HG02588 (cell line): ENCODE measurements at regions not wholly inside any gene's neighbourhood (a gene's known extent, or its start where the extent isn't known, plus 50 kb on each side); places are given as distances from the start of the nearest gene placed in this dataset.

Experiments
- ATAC-seq: cut with Tn5 transposase; IDR thresholded peaks from one replicate; pipeline ENCODE4 v1.9.1; 2021; ENCODE audit warnings: mild to moderate bottlenecking, moderate library complexity; ENCODE audit not compliant: unreplicated experiment

- ATAC-seq, result no peak
Measured at GRCh38 chr19:28021259-28022185, 1191.4 kb downstream of the UQCRFS1 start.

- ATAC-seq, result no peak
Measured at GRCh38 chr19:28020619-28021258, 1192.2 kb downstream of the UQCRFS1 start.

DNA sequence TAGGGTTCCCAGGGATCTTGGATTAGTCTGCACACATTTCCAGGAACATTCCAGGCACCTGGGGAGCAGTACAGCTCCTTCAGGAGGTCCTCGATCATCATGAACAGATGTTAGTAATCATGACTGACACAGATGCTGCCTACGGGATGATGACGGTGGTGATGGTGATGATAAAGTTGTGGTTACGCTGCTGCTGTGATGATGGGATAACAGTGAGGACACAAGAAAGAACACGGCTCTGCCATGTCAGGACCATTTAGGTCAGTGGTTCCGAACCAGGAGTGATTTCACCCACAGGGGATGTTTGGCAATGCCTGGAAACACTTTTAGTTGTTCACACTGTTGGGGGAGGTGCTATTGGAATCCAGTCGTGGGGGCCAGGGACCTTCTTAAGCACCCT is 1193.0 kb downstream of the UQCRFS1 start:
- no peak for ATAC-seq

DNA sequence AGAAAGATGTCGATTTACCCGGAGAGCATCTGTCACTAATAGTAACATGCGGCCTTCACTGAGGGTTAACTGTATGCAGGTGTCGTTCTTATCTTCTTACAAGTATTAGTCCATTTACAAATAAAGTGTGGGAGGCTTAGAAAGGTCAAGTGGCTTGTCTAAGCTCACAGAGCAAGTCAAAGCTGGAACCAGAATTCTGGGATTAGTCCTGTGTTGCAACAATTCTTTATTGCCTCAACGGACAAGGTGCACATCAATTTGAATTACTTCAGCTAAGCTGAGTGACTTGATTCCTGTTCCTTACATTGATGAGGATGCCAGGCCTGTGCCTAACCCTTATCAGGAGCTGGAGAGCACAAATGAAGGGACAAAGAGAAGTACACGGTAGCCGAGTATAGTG is 1193.6 kb downstream of the UQCRFS1 start:
- ATAC-seq, result no peak

DNA sequence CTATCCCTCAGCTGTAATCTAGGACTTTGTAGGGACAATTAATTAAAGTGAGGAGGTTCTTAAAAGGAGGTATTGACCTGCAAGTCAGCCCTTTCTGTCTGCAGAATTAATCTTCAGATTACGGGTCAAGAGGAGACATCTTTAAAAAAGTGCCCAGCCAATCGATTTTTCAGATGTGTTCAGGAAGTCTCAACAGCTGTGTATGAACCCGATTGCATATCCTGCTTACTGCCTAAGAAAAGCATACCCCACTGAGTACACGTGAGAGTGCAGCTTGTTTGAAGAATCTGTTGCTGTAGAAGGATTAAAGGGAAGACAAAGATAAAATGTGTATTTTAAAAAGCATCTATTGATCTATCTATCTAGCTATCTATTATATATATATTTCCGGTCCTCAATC is 1194.5 kb downstream of the UQCRFS1 start:
- ATAC-seq, result no peak

DNA sequence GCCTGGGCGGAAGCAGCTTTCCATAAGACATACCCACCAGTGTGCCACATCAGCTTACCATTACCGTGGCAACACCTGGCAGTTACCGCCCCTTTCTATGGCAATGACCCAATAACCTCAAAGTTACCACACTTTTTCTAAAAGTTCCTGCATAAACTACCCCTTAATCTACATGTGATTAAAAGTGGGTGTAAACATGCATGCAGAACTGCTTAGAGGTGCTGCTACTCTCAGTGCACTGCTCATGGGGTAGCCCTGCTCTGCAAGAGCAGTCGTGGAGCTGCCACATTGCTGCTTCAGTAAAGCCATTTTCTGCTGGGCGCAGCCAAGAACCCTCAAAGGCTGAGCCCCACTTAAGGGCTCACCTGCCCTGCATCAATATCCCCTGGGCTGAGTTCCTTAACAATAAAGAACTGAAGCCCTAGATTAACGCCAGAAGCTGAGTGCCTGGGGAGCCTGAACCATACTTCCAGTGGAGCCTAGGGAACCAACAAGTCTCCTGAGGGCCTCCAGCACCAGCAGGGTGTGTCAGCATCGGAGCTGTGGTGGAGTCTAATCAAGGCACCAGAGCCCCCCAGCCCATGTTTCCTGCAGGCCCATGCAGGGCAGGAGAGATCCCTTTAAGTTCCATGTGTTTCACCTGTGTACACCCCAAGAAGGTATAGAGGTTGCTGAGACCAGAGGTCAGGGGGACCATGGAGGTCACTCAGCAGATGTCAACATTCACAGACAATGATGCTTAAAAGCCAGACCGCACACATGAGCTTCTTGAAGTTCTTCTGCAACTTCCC is 1198.1 kb downstream of the UQCRFS1 start:
- ATAC-seq, result no peak

DNA sequence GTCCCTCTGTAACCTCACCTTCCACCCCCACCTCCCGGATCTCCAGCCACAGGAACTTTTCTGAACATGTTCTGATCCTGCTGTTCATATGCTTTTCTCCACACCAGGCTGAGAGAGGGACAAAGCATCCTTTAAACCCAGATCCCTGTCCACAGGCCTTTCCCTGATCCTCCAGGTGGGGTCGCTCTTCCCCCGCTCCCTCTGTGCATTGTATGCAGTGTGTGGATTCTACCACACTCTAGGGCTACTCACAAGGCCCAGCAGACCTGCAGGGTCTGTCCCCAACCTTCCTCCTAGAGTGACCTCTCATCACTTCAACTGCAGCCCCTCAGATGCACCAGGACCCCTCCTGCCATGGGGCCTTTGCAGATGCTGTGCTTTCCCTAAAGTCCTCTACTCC is 1200.6 kb downstream of the UQCRFS1 start:
- no peak for ATAC-seq

DNA sequence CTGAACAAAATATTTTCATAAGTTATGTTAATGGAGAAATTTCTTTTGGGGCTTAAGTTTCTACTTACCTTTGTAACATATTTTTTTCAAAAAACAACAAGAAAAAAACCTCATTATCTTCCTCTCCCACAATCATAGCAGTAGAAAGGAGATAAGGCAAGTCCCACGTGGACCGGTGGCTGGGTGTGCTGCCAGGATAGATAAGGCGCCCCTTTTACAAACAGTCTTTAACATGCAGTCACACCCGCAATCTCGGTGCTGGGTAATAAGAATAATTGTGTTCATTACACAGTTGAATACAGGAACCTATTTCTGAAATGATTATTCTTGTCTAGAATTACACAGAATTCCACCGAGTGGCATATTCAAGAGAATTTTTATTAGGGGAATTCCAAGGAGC is 1202.3 kb downstream of the UQCRFS1 start:
- no peak for ATAC-seq

- ATAC-seq, result no peak
Measured at GRCh38 chr19:28009696-28010095, 1203.3 kb downstream of the UQCRFS1 start.

DNA sequence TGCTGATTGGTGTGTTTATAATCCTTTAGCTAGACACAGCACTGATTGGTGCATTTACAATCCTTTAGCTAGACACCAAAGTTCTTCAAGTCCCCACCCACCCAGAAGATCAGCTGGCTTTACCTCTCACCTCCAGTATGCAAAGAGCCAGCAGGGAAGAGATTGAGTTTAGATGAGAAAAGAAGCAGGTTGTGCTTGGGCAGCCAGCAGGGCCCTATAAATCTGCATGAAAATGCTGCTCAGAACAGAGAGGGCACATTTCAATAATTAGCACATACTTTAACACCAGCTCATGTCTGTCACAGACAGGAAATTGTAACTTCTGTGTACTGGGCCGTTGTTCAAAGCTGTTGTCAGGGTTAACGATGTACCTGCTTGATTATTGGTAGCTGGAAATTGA is 1204.3 kb downstream of the UQCRFS1 start:
- ATAC-seq, result no peak

DNA sequence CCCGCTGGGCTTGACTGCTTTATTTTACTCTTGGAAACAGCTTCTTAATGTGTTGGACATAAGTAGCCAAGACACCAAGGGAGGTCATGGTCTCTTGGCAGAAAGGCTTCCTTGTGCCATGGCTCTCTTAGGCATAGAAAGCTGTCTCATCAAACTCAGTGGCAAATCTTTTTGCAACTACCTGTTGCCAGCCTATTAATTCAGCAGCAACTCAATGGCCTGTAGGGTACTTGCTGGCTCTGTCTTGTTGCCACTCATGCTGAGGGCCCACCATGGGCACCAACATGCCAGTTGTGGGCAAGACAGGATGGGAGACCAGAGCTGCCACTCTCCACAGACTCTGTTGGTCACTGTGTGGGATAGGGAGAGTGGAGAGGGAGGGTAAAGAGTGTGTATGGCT is 1209.4 kb downstream of the UQCRFS1 start:
- no peak for ATAC-seq

DNA sequence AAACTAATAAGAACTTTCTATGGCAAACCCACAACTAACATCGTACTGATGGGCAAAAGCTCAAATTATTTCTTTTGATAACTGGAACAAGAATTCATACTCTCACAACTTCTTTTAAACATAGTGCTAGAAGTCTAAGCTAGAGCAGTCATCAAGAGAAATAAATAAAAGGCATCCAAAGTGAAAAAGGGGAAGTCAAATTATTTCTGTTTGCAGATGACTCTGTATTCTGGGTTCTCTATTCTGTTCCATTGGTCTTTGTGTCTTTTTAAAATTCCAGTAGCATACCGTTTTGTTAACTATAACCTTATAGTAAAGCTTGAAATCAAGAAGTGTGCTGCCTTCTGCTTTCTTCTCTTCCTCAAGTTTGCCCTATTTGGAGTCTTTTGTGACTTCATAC is 1215.9 kb downstream of the UQCRFS1 start:
- ATAC-seq, result no peak

DNA sequence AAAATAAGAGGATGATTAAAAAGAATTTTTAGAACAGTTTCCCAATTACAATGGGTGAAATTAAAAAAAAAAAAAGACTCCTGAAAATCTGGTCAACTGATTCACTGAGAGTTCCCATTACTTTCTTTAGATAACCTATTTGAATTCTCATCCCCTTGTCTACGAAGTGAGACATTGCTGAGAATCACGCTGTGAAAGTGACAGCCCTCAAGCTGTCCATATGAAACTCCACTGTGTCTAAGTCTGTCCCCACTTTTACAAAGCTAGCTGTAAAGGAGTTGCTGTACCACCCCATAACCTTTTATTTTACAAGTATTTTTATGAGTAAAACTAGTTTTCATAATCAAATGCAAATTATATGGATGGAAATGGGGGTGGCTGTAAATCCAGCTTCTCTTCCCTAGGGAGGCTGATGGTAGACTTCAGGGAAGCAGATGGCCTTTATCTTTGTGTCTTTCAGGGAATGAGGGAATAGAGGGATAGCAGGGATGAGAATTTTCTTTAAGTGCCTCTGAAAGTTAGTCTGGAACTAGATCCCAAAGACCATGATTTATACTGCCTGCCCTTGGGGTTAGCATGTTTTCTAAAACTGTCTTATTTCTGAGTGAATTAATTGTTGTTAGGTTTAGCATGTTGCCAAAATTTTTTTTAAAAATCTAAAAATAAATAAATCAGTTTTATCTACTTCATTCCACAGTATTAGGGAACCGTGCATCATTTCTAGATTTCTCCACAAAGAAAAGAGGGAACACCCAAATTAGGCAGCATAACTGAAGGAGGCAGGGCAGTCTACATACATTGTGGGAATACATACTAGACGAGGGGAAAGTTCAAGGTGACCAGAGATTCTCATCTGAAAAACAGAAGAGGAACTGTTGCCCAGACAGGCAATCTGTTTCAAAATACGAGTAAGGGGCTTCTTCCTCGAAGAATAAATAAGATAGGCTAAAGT is 1219.1 kb downstream of the UQCRFS1 start:
- no peak for ATAC-seq

DNA sequence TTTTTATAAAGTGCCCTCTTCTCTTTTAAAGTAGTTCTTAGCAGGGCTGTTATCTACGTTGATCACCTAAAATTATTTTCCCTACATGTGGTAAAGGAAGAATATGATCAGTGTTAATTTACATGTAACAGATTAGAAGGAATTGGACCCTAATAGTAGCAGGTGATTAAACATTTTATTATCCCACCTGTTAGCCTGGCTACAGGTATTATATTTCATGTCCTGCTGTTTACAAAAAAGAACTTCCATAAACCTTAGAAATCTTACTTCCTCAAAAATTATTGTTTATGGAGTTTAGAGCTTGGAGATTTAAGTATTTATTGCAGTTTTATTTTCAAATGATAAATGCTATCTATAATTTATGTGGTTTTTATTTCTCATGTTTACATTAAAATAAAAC is 1226.7 kb downstream of the UQCRFS1 start:
- ATAC-seq, result no peak

GRCh38 chr19:27975419-27976005 is 1237.4 kb downstream of the UQCRFS1 start:
- ATAC-seq, result no peak

DNA sequence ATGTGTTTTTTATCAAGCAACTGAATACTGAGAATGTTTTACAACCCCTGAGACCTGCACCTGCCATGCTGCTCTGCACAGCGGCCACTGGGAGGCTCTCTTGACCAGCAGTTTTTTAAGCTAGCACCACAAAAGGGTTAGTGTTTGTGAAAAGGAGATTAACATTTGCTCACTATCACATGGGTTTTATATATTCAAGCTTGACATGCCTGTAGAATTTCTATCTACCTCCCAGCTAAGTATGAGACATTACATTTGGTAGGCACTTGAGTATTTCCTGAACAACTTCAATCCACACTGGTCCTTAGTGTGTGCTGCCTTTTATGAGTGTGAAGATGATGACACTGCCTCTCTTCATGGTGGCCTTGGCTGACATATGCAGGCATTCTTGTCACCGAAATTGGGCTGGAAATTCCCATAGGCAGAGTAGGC is 1238.9 kb downstream of the UQCRFS1 start:
- ATAC-seq, result no peak

GRCh38 chr19:27972291-27973040 is 1240.5 kb downstream of the UQCRFS1 start:
- no peak for ATAC-seq

- no peak for ATAC-seq
Measured at GRCh38 chr19:27971869-27972268, 1241.1 kb downstream of the UQCRFS1 start.

DNA sequence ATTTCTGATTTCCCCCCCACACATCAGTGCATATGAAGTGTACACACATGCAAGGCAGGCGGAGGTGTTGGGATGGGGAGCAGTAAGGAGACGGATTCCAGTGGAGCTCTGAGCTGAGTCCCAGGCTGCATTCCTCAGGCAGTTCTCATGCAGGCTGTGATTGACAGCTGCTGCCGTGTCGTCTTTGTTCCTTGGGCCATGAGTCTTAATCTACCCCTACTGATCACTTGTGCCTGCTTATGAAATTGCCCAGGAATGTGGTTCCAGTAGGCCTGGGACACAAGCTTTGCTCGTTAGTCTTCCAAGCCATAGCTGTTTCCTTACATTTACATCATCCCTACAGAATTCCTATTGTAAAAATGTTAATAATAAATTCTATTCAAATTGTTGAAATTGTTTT is 1241.9 kb downstream of the UQCRFS1 start:
- ATAC-seq, result no peak
